GM21619 (cell line): ENCODE measurements at regions not wholly inside any gene's neighbourhood (a gene's known extent, or its start where the extent isn't known, plus 50 kb on each side); places are given as distances from the start of the nearest gene placed in this dataset.

Experiments
- ATAC-seq: cut with Tn5 transposase; IDR thresholded peaks from one replicate; pipeline ENCODE4 v1.9.1; 2021; ENCODE audit not compliant: unreplicated experiment

GRCh38 chr16:59773330-59773729 is 1039.2 kb upstream of the GOT2 start:
- no peak for ATAC-seq

- ATAC-seq = no peak
Measured at GRCh38 chr16:59759296-59759695, 1025.2 kb upstream of the GOT2 start.

- no peak for ATAC-seq
Measured at GRCh38 chr16:59758848-59759247, 1024.7 kb upstream of the GOT2 start.

GRCh38 chr16:59754854-59755253 is 1020.7 kb upstream of the GOT2 start:
- ATAC-seq = no peak

GRCh38 chr16:59749662-59750336 is 1015.7 kb upstream of the GOT2 start:
- no peak for ATAC-seq

- no peak for ATAC-seq
Measured at GRCh38 chr16:59748531-59748930, 1014.4 kb upstream of the GOT2 start.

- ATAC-seq = no peak
Measured at GRCh38 chr16:59743504-59743903, 1009.4 kb upstream of the GOT2 start.

GRCh38 chr16:59740858-59741257 is 1006.7 kb upstream of the GOT2 start:
- no peak for ATAC-seq

GRCh38 chr16:59737274-59737673 is 1003.2 kb upstream of the GOT2 start:
- no peak for ATAC-seq

GRCh38 chr16:59733321-59733720 is 999.2 kb upstream of the GOT2 start:
- ATAC-seq = no peak

- no peak for ATAC-seq
Measured at GRCh38 chr16:59729613-59730012, 995.5 kb upstream of the GOT2 start.

- ATAC-seq = no peak
Measured at GRCh38 chr16:59719121-59719520, 985.0 kb upstream of the GOT2 start.

- ATAC-seq = no peak
Measured at GRCh38 chr16:59707436-59708226, 973.5 kb upstream of the GOT2 start.

- no peak for ATAC-seq
Measured at GRCh38 chr16:59701963-59702930, 968.1 kb upstream of the GOT2 start.

- no peak for ATAC-seq
Measured at GRCh38 chr16:59699786-59700185, 965.7 kb upstream of the GOT2 start.

- no peak for ATAC-seq
Measured at GRCh38 chr16:59698346-59699020, 964.4 kb upstream of the GOT2 start.

GRCh38 chr16:59697761-59698160 is 963.6 kb upstream of the GOT2 start:
- no peak for ATAC-seq

GRCh38 chr16:59697236-59697635 is 963.1 kb upstream of the GOT2 start:
- ATAC-seq = no peak

- ATAC-seq = no peak
Measured at GRCh38 chr16:59696495-59696894, 962.4 kb upstream of the GOT2 start.

- no peak for ATAC-seq
Measured at GRCh38 chr16:59690216-59690615, 956.1 kb upstream of the GOT2 start.

- ATAC-seq = no peak
Measured at GRCh38 chr16:59688006-59688405, 953.9 kb upstream of the GOT2 start.
